ENCODE measurements at regions not wholly inside any gene's neighbourhood (a gene's known extent, or its start where the extent isn't known, plus 50 kb on each side); places are given as distances from the start of the nearest gene placed in this dataset.

- no peak for DNase-seq (ENCODE audit: low spot score)
Observed at GRCh38 chr4:3831529-3832150, 65.5 kb downstream of the ADRA2C start.

- DNase-seq (ENCODE audit: low spot score): no peak
Observed at GRCh38 chr4:3832536-3833220, 66.5 kb downstream of the ADRA2C start.

- no peak for DNase-seq (ENCODE audit: low spot score)
Observed at GRCh38 chr4:3833326-3833989, 67.3 kb downstream of the ADRA2C start.

- DNase-seq (ENCODE audit: low spot score): no peak
Observed at GRCh38 chr4:3834186-3834662, 68.0 kb downstream of the ADRA2C start.

- no peak for DNase-seq (ENCODE audit: low spot score)
Observed at GRCh38 chr4:3834663-3835521, 68.7 kb downstream of the ADRA2C start.

GRCh38 chr4:3835527-3836405, 69.6 kb downstream of the ADRA2C start:
- no peak for DNase-seq (ENCODE audit: low spot score)

GRCh38 chr4:3836406-3836755, 70.2 kb downstream of the ADRA2C start:
- no peak for DNase-seq (ENCODE audit: low spot score)

GRCh38 chr4:3836756-3837601, 70.8 kb downstream of the ADRA2C start:
- no peak for DNase-seq (ENCODE audit: low spot score)

GRCh38 chr4:3838437-3839380, 72.5 kb downstream of the ADRA2C start:
- no peak for DNase-seq (ENCODE audit: low spot score)

- DNase-seq (ENCODE audit: low spot score): no peak
Observed at GRCh38 chr4:3845094-3845743, 79.0 kb downstream of the ADRA2C start.

GRCh38 chr4:3845744-3846429, 79.7 kb downstream of the ADRA2C start:
- no peak for DNase-seq (ENCODE audit: low spot score)

- DNase-seq (ENCODE audit: low spot score): no peak
Observed at GRCh38 chr4:3847211-3847940, 81.2 kb downstream of the ADRA2C start.

GRCh38 chr4:3848323-3848722, 82.1 kb downstream of the ADRA2C start:
- DNase-seq (ENCODE audit: low spot score): no peak

GRCh38 chr4:3849140-3849539, 83.0 kb downstream of the ADRA2C start:
- no peak for DNase-seq (ENCODE audit: low spot score)

- DNase-seq (ENCODE audit: low spot score): no peak
Observed at GRCh38 chr4:3850128-3850527, 83.9 kb downstream of the ADRA2C start.

- DNase-seq (ENCODE audit: low spot score): no peak
Observed at GRCh38 chr4:3851211-3851610, 85.0 kb downstream of the ADRA2C start.

- no peak for DNase-seq (ENCODE audit: low spot score)
Observed at GRCh38 chr4:3851881-3852280, 85.7 kb downstream of the ADRA2C start.
